Duodenal mucosa (tissue), 2 donors: ENCODE measurements at regions not wholly inside any gene's neighbourhood (a gene's known extent, or its start where the extent isn't known, plus 50 kb on each side); places are given as distances from the start of the nearest gene placed in this dataset.
"Not testable (repeated sequence)": the region's sequence is repeated elsewhere in the genome, so short reads cannot be mapped to it uniquely, and the experiment has no call there.

Experiments used
- H3K27ac ChIP-seq: one replicate; pipeline ENCODE4 v1.7.0; 2013; ENCODE audit warnings: low read depth, low read length
- H3K27me3 ChIP-seq, 2 donors: one replicate each; pipeline ENCODE4 v1.7.0; 2013; ENCODE audit warnings: low read length in 2 of 2, control low read depth in 1 of 2; ENCODE audit not compliant: insufficient read depth in 2 of 2, control insufficient read depth in 1 of 2
- H3K36me3 ChIP-seq, 2 donors: one replicate each; pipeline ENCODE4 v1.7.0; 2013; ENCODE audit warnings: low read length in 2 of 2, control low read depth in 1 of 2; ENCODE audit not compliant: insufficient read depth in 2 of 2, control insufficient read depth in 1 of 2
- H3K4me1 ChIP-seq, 2 donors: one replicate each; pipeline ENCODE4 v1.7.0; 2013; ENCODE audit warnings: low read length in 2 of 2, control low read depth in 1 of 2; ENCODE audit not compliant: insufficient read depth in 2 of 2, control insufficient read depth in 1 of 2
- H3K4me3 ChIP-seq, 2 donors: one replicate each; pipeline ENCODE4 v1.7.0; 2013; ENCODE audit warnings: low read length in 2 of 2, low read depth in 1 of 2
- H3K9ac ChIP-seq, 2 donors: one replicate each; pipeline ENCODE4 v1.7.0; 2013; ENCODE audit warnings: low read length in 2 of 2, low read depth in 1 of 2
- H3K9me3 ChIP-seq, 2 donors: one replicate each; pipeline ENCODE4 v1.7.0; 2013; ENCODE audit warnings: low read length in 2 of 2, control low read depth in 1 of 2; ENCODE audit not compliant: control insufficient read depth in 1 of 2

DNA sequence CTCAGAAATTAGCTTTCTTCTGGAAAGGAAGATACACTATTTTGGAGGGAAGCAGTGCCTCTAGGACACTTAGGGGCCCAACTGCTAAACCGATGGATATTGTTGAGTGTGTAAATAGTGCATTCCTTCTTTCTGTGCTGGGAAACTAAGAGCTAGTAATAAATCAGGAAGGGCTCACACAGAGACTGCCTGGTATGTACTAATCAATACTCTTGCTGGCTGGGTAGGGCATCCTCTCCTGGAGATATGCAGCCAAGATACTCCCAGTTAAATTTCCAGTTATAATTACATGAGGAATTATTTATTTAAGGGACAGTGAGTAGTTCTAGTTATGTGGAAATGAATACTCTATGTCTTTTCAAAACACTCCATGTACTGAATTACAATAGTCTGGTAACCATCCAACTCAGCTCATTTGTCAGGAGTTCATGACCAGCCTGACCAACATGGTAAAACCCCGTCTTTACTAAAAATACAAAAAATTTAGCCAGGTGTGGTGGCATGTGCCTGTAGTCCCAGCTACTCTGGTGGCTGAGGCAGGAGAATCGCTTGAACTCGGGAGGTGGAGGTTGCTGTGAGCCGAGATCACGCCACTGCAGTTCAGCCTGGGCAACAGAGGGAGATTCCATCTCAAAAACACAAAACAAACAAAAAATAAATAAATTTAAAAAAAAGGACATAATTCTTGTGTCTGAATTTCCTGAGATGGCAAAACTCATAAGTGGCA lies 100.0 kb downstream of the OR2B2 start:
- no peaks in the 10 kb centered on the region for H3K27me3 ChIP-seq
- H3K4me1 ChIP-seq = peaks cover 18 to 39% of the 10 kb centered on the region in 2 donors
- H3K36me3 ChIP-seq = no peaks in the 10 kb centered on the region
- H3K9ac ChIP-seq = no peak overlapping the region
- H3K9me3 ChIP-seq = no peaks in the 10 kb centered on the region
- H3K27ac ChIP-seq = no peak overlapping the region
- H3K4me3 ChIP-seq = no peak overlapping the region

DNA sequence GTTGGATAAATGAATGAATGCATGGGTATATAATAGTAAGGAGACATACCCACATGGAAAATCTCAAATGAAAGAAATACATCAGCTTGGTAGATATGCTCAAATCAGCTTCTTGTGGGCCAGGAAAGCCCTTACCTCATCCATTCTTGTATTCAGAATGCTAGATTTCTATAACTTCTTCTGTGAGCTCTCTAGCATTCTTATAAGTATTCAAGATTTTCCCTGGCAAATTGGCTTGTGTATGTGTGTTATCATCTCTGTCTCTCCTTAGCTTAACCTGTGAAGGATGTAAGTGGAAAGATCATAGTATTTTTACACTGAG lies 100.8 kb downstream of the OR2B2 start:
- H3K27ac ChIP-seq = peak overlapping the region; percentile 11
- H3K9ac ChIP-seq = peak overlapping the region in 1 of 2 donors; percentile 78

DNA sequence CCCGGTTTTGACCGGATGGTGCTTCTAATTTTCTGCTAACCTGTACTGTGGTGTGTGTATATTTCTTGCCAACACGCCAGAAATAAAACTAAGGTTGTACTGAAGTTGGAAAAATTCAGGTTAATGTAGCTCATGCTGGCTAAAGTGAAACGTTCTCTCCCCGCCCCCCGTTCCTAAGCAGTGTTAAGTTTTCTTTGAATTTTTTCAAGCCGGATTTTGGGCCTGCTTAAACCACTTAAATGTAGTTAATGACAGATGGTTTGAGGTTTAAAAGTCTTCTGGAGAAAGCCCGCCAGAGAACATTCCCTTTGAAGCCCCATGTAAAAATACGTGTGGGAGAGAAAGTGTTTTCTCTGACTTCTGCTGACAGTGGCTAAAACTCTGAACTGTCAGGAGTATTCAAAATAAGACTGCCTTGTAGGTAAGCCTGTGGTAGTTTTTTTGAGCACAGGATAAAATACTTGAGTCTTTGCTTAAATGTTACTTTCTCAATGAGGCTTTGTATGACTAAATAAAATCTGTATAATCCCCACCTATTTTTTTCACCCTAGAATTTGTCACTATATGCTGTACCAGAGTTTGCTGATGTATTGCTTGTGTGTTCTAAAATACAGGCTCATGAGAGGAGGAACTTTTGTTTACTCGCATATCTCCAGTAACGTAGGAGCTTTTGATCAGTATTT lies 101.3 kb downstream of the OR2B2 start:
- peak overlapping the region; percentile 78 to 99 for H3K9ac ChIP-seq
- peaks cover 23 to 49% of the 10 kb centered on the region in 2 donors for H3K4me1 ChIP-seq
- H3K36me3 ChIP-seq = no peaks in the 10 kb centered on the region
- no peaks in the 10 kb centered on the region for H3K9me3 ChIP-seq
- H3K27ac ChIP-seq = peak overlapping the region; percentile 92
- peak overlapping the region; percentile 84 to 95 for H3K4me3 ChIP-seq
- no peaks in the 10 kb centered on the region for H3K27me3 ChIP-seq

More for the DNA sequence above, 100.8 kb downstream of the OR2B2 start:
- Histone ChIP-seq H3K9me3 (no peaks in the 10 kb centered on the region), H3K4me3 (peak overlapping the region in 1 of 2 donors; percentile 84), H3K27me3 (no peaks in the 10 kb centered on the region), H3K4me1 (peaks cover 23 to 48% of the 10 kb centered on the region in 2 donors), H3K36me3 (no peaks in the 10 kb centered on the region)

DNA sequence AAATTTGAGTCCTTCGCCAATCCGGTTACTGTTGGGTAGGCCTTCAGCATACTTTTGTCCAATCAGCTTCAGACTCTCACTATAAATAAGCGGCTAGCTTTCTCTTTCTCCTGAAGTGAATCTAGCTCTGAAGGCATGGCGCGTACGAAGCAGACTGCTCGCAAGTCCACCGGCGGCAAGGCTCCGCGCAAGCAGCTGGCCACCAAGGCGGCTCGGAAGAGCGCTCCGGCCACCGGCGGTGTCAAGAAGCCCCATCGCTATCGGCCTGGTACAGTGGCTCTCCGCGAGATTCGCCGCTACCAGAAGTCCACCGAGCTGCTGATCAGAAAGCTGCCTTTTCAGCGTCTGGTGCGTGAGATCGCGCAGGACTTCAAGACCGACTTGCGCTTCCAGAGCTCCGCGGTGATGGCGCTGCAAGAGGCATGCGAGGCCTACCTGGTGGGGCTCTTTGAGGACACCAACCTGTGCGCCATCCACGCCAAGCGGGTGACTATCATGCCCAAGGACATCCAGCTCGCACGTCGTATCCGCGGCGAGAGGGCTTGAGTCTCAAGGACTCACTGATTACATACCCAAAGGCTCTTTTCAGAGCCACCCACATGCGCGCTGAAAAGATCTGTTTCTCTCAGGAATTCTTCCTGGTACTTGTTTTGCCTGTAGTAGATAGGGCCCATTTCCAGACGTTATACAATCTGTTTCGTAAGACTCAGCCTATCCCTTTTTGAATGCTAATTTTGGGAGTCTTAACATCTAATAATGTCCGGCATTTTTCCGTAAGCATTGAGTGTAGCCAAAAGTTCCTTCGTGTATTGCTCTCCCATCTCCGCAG lies 102.0 kb downstream of the OR2B2 start:
- Histone ChIP-seq H3K9me3 (no peaks in the 10 kb centered on the region), H3K4me3 (peak overlapping the region; percentile 84 to 95), H3K27me3 (no peaks in the 10 kb centered on the region), H3K36me3 (no peaks in the 10 kb centered on the region), H3K4me1 (peaks cover 23 to 44% of the 10 kb centered on the region in 2 donors), H3K27ac (peak overlapping the region; percentile 92), H3K9ac (peak overlapping the region; percentile 78 to 99)

DNA sequence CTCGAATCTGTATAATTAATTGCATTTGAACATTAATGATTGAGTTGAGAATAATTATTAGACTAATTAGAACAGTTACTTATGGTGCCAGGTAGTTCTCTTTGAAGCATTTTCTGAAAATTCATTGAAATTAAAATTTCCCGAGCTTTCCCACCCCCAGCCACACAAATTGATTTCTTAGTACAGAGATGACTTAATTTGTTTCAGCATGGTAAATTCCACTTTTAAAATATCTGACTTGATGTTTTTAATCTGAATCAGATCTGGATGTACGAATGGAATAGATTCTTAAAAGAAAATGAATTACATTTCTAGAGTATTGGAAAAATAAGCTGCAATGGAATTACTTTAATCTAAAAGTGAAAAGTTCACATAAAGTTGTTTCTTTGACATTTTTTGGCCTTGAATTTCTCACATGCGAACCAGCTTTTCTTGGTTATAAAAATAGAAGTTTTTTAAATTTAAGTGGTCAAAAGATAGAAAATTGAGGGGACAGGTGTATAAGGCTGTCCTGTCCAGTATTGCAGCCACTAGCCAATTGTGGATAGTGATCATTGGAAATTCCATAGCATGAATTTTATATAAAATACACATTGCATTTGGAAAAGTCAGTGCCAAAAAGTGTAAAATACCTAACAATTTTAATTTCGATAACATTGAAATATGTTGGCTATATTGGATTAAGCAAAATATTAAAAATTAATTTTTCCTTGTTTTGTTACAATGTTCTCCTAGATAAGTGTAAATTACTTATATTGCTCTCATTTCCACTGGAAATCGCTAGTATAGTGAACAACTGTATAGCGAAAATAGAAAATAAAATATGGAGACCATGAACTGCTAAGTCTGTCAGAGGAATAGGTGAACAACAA lies 102.9 kb downstream of the OR2B2 start:
- no peaks in the 10 kb centered on the region for H3K27me3 ChIP-seq
- peak overlapping the region; percentile 73 for H3K27ac ChIP-seq
- no peaks in the 10 kb centered on the region for H3K36me3 ChIP-seq
- peak overlapping the region; percentile 81 to 99 for H3K9ac ChIP-seq
- H3K9me3 ChIP-seq = no peaks in the 10 kb centered on the region
- peak overlapping the region; percentile 84 to 95 for H3K4me3 ChIP-seq
- peaks cover 23 to 39% of the 10 kb centered on the region in 2 donors for H3K4me1 ChIP-seq

DNA sequence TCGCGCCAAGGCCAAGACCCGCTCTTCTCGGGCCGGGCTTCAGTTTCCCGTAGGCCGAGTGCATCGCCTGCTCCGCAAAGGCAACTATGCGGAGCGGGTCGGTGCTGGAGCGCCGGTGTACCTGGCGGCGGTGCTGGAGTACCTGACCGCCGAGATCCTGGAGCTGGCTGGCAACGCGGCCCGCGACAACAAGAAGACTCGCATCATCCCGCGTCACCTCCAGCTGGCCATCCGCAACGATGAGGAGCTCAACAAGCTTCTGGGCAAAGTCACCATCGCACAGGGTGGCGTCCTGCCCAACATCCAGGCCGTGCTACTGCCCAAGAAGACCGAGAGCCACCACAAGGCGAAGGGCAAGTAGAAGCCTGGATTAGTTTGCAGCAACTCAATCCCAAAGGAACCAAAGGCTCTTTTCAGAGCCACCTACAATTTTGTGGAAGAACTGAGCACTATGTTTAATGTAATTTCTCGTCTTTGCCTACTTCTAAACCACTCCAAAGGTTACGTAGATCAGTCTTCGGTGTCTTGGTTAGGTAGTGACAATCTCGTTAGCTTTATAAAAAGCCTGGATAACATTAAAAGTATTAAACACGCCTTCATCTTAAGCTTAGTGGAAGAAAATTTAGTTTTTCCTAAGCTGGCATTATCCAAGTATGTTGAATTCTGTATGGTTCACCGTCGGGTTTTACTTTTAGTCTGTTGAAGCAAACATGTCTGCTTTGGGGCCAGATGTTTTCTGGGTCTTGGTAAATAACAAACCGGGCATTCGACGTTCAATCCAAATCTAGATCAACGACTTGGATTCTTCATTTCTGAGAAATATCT lies 103.7 kb downstream of the OR2B2 start:
- H3K9me3 ChIP-seq, H3K36me3 ChIP-seq, H3K27me3 ChIP-seq: not testable (repeated sequence)
- Histone ChIP-seq H3K4me3 (peak overlapping the region; percentile 82 to 84), H3K9ac (peak overlapping the region; percentile 65 to 81), H3K4me1 (peaks cover 23 to 35% of the 10 kb centered on the region in 2 donors), H3K27ac (peak overlapping the region; percentile 73)

DNA sequence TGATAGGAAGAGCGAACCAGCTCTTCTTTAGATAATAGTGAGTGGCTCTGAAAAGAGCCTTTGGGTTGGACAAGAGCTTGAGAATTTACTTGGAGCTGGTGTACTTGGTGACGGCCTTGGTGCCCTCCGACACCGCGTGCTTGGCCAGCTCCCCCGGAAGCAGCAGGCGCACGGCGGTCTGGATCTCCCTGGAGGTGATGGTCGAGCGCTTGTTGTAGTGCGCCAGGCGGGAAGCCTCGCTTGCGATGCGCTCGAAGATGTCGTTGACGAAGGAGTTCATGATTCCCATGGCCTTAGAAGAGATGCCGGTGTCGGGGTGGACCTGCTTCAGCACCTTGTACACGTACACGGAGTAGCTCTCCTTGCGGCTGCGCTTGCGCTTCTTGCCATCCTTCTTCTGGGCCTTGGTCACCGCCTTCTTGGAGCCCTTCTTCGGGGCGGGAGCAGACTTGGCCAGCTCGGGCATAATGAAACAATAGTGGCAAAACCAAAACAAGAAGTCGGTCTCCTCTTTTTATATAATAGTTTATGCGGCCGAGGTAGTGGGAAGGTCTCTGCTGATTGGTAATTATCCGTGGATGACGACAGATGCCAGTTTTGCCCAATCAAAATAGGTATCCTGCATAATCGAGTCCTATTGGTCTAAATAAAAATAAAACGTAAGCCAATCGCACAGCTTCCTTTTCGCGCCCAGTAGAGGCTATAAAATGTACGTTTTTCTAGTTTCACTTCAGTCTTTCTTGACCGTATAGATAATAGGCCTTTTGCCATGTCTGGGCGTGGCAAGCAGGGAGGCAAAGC lies 104.6 kb downstream of the OR2B2 start:
- not testable (repeated sequence) for H3K27me3 ChIP-seq, H3K9me3 ChIP-seq, H3K36me3 ChIP-seq
- Histone ChIP-seq H3K27ac (peak overlapping the region; percentile 78), H3K4me3 (peak overlapping the region; percentile 82 to 84), H3K9ac (peak overlapping the region; percentile 69 to 81), H3K4me1 (peaks cover 23 to 35% of the 10 kb centered on the region in 2 donors)

DNA sequence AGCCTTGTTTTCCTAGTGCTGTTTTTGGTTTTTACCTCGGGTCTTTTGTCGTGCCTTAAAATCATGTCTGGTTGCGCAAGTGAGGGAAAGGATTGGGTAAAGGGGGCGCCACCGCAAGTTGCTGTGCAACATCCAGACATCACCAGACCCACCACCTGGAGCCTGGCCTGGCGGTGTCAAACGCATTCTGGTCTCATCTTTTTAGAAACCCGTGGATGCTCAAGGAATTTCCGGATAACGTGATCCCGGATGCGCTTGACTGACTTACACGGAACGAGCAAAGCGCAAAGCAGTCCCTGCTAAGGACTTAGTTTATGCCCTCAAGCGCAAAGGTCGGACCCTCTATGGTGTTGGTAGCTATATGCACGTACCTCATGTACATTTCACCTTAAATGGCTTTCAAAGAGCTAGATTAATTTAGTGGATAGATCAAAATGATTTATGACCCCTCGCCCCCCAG lies 105.2 kb downstream of the OR2B2 start:
- H3K9me3 ChIP-seq = no peaks in the 10 kb centered on the region
- H3K9ac ChIP-seq = peak overlapping the region; percentile 69 to 80
- H3K27me3 ChIP-seq = no peaks in the 10 kb centered on the region
- peaks cover 23 to 35% of the 10 kb centered on the region in 2 donors for H3K4me1 ChIP-seq
- no peaks in the 10 kb centered on the region for H3K36me3 ChIP-seq
- H3K27ac ChIP-seq = peak overlapping the region; percentile 78
- peak overlapping the region; percentile 82 to 84 for H3K4me3 ChIP-seq
